Omental fat pad (tissue), 3 donors: ENCODE measurements at regions not wholly inside any gene's neighbourhood (a gene's known extent, or its start where the extent isn't known, plus 50 kb on each side); places are given as distances from the start of the nearest gene placed in this dataset.

ENCODE experiments used
- ATAC-seq: fragments of 150-250 bp; one replicate; pipeline ENCODE4 v1.9.1; 2016; ENCODE audit warnings: mild to moderate bottlenecking, moderate library complexity; ENCODE audit not compliant: low FRiP score
- DNase-seq: peaks from one replicate; pipeline ENCODE4 v3.0.0-alpha.2; 2019; ENCODE audit warnings: low spot score
- TF ChIP-seq, protein P1 (sequence below), 3 donors: fragments of 450-650 bp; IDR thresholded peaks; one replicate each; pipeline ENCODE4 v1.5.1; 2016 to 2017; ENCODE audit warnings: antibody characterized with exemption in 3 of 3, mild to moderate bottlenecking in 3 of 3, moderate library complexity in 2 of 3

DNA sequence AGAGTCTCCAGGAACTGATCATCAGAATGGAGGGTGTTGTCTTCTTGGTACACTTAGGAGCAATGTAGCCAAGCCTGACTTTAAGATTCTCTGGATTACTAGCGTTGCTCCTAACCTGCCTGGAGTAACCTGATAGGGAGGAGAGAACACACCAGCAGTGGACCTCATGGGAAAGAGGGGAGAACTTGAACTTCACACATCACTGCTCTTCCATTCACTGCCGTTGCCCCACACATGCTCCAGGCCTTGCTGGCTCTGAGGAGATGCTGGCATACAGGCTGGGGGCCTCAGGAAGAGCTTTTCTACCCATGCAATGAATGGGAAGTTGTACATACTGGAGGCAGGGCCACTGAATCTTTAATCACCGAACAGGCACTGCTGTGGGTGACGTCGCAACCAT, 60.3 kb upstream of the ADAMTS16 start:
- DNase-seq: no peak
- no peak for ATAC-seq

DNA sequence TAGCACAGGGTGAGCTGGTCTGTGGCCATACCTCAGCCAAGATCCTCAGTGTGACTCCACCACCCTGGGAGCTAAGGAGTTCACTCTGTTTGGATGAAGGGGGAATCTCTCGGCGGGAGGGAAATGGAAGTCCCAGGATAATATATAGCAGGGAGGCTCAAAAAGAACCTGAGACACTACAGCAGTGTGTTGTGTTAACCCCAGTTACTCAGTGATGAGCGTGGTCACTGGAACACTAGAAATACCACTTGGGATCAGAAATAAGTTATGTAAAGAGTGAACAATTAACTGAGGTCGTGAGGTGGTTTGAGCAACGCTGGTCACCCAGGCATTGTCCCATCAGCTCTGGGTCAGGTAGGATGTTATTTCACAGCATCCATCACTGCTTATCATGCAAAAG, 59.3 kb upstream of the ADAMTS16 start:
- DNase-seq (no peak), ATAC-seq (no peak)
- TF ChIP-seq, protein P1, sequence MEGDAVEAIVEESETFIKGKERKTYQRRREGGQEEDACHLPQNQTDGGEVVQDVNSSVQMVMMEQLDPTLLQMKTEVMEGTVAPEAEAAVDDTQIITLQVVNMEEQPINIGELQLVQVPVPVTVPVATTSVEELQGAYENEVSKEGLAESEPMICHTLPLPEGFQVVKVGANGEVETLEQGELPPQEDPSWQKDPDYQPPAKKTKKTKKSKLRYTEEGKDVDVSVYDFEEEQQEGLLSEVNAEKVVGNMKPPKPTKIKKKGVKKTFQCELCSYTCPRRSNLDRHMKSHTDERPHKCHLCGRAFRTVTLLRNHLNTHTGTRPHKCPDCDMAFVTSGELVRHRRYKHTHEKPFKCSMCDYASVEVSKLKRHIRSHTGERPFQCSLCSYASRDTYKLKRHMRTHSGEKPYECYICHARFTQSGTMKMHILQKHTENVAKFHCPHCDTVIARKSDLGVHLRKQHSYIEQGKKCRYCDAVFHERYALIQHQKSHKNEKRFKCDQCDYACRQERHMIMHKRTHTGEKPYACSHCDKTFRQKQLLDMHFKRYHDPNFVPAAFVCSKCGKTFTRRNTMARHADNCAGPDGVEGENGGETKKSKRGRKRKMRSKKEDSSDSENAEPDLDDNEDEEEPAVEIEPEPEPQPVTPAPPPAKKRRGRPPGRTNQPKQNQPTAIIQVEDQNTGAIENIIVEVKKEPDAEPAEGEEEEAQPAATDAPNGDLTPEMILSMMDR (IDR thresholded peaks at IDR 0.05): no peak

More for the DNA sequence above, 60.3 kb upstream of the ADAMTS16 start:
- TF ChIP-seq, protein P1 (IDR thresholded peaks at IDR 0.05): no peak

DNA sequence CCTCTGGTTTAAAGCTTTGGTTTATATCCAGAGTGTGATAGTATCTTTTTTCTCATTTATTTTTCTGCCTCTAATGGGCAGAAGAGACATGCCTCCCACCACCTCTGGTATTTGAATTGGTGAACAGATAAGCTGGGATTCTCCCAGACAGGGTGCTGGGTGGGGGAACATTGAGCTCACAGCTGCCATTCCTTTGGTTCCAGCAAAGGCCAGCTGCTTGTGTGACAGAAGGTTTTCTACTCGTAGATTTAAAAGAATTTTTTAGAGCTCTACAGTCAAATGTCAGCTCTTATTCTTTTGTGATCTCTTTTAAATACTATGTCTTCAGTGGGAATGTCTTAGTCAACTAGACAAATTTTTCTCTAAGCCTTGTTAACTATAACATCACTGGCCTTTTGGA, 54.7 kb upstream of the ADAMTS16 start:
- TF ChIP-seq, protein P1 (IDR thresholded peaks at IDR 0.05): no peak
- DNase-seq (no peak), ATAC-seq (no peak)

DNA sequence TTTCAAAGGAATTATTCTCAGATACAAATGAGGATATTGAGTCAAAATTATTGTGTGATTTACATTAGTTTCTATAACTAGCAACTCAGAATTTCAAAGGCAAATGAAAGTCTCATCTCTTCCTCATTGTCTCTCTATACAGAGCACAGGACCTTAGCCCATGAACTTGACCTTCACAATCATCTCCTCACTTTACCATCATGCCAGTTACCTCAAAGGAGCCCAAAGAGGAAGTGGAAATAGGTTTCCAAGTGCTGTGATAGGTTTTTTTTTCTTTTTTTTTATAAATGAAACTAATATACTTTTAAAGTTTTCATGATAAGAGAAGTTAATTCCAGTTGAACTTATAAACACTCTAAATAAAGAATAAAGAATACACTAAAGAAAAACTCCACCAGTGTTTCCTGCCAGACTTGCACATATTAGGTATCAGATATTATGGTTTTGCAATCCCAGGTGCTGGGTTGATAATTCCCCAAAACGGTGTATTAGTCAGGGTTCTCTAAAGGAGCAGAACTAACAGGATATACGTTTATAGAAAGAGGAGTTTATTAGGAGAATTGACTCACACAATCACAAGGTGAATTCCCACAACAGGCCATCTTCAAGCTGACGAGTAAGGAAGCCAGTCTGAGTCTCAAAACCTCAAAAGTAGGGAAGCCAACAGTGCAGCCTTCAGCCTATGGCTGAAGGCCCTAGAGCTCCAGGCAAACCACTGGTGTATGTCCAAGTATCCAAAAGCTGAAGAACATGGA, 50.1 kb upstream of the ADAMTS16 start:
- DNase-seq: no peak
- no peak for ATAC-seq
- TF ChIP-seq, protein P1 (IDR thresholded peaks at IDR 0.05): no peak
